HFF-Myc (cell line): ENCODE measurements at regions not wholly inside any gene's neighbourhood (a gene's known extent, or its start where the extent isn't known, plus 50 kb on each side); places are given as distances from the start of the nearest gene placed in this dataset.

Experiments used
- DNase-seq: peaks from one replicate; pipeline ENCODE4 v3.0.0-alpha.2; 2011; ENCODE audit warnings: low read depth; ENCODE audit errors: extremely low read depth
- H3K4me3 ChIP-seq: replicated peaks from 2 replicates; pipeline ENCODE4 v1.5.1; 2011; ENCODE audit warnings: low read depth, mild to moderate bottlenecking, control low read depth, low read length
- CTCF ChIP-seq: IDR thresholded peaks from 2 replicates; pipeline ENCODE4 v1.5.1; 2012; ENCODE audit warnings: mild to moderate bottlenecking, low read depth, low read length, control low read depth; ENCODE audit errors: missing control alignments

GRCh38 chr2:9705196-9705595, 74.4 kb upstream of the YWHAQ start:
- no peak overlapping the region for H3K4me3 ChIP-seq
- no peak for DNase-seq
- no peak for TF ChIP-seq CTCF

- no peak for TF ChIP-seq CTCF
- H3K4me3 ChIP-seq, result no peak overlapping the region
- no peak for DNase-seq
Measured at GRCh38 chr2:9707008-9707407, 76.2 kb upstream of the YWHAQ start.

- no peak for DNase-seq
- no peak for TF ChIP-seq CTCF
- H3K4me3 ChIP-seq, result no peak overlapping the region
Measured at GRCh38 chr2:9707611-9708160, 76.9 kb upstream of the YWHAQ start.

GRCh38 chr2:9708683-9709538, 78.1 kb upstream of the YWHAQ start:
- no peak for TF ChIP-seq CTCF
- no peak overlapping the region for H3K4me3 ChIP-seq
- DNase-seq, result no peak

- no peak overlapping the region for H3K4me3 ChIP-seq
Measured at GRCh38 chr2:9709539-9710285, 78.9 kb upstream of the YWHAQ start.

GRCh38 chr2:9710311-9710710, 79.5 kb upstream of the YWHAQ start:
- TF ChIP-seq CTCF, result no peak
- no peak overlapping the region for H3K4me3 ChIP-seq

More at GRCh38 chr2:9709539-9710285, 78.9 kb upstream of the YWHAQ start:
- TF ChIP-seq CTCF, result no peak
- no peak for DNase-seq

More at GRCh38 chr2:9710311-9710710, 79.5 kb upstream of the YWHAQ start:
- DNase-seq, result no peak
